ENCODE measurements at regions not wholly inside any gene's neighbourhood (a gene's known extent, or its start where the extent isn't known, plus 50 kb on each side); places are given as distances from the start of the nearest gene placed in this dataset.

DNA sequence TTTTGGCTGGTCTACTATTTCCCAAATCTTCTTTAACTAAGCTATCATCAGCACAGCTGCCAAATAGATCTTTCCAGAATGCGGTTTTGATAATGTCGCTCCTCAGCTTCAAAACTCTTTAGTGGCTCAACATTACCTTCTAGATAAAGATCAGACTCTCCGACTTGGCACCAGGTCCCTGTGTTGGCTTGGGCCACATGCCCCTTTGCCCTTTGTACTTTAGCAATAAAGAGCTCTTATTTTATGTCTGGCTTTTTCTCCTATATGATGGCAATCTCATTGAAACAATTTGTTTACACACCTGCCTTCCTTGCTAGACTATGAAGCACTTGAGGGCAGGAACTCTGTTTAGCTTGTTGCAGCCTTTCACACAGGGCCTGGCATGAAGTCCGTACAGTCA, 128.9 kb upstream of the GATA6 start:
- DNase-seq (no peak), ATAC-seq (replicated peaks) (no peak)
- no peaks in the 10 kb centered on the region for H3K27me3 Mint-ChIP-seq
- no peak overlapping the region for H3K27ac Mint-ChIP-seq
- no peaks in the 10 kb centered on the region for H3K36me3 Mint-ChIP-seq
- H3K4me3 Mint-ChIP-seq = no peak overlapping the region
- peaks cover 0 to 3% of the 10 kb centered on the region in 2 donors for H3K9me3 Mint-ChIP-seq
- no peaks in the 10 kb centered on the region for H3K4me1 Mint-ChIP-seq

DNA sequence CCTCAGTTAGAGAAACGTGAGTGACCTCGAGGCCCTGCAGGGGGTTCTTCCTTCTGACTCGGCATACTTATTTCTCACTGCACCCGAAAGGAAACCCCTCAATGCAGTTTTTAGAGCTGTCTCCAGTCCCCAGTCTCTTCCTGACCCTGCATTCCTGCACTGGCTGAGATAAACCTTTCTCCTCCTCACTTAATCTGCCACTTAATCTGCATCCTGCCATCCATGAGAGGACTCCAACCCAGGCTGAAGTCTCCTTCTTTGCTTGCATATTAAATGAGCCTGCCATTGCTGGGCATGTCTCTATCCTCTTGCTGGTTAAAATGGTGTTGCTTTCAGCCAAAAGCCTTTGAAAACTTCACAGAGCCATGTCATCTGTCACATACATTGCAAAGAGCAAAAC, 125.6 kb upstream of the GATA6 start:
- DNase-seq (no peak), ATAC-seq (replicated peaks) (no peak)
- Mint-ChIP-seq H3K9me3 (peaks cover 0 to 3% of the 10 kb centered on the region in 2 donors), H3K4me1 (no peaks in the 10 kb centered on the region), H3K27ac (no peak overlapping the region), H3K4me3 (no peak overlapping the region), H3K27me3 (no peaks in the 10 kb centered on the region), H3K36me3 (no peaks in the 10 kb centered on the region)

DNA sequence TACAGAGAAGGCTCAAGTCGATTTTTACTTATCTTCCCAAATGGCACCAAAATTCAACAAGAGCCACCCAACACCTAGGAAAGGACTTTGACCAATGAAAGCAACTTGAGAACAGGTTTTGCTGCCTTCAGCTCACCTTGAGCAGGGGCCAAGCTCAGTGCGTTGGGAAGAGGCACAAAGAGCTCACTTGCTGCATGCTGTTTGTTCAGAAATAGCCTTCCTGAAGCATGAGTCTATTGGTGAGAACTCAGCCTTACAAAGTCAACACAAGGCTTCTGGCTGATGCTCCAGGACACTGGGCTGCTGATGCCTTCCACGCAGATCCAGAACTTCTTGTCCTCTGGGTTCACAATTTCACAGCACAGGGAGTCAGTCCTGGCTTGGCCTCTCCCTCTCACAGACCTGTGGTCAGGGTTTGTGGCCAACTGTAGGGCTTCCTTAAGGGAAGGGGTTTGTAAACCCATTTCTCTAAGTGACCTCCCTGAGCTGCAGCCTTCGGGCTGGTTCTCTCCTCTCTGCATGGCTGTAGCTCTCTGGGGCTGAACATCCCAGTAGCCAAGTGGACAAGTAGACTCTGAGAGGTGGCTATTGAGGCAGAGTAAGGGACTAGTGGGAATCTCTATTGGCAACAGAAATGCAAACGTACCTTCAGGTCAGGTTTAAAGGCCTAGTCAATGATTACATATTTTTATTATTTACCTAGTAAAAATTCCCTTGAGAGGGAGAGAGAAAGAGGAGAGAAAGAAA, 124.7 kb upstream of the GATA6 start:
- no peaks in the 10 kb centered on the region for H3K4me1 Mint-ChIP-seq
- H3K4me3 Mint-ChIP-seq = no peak overlapping the region
- ATAC-seq (replicated peaks) = no peak
- H3K36me3 Mint-ChIP-seq = no peaks in the 10 kb centered on the region
- no peak for DNase-seq
- no peak overlapping the region for H3K27ac Mint-ChIP-seq
- peaks cover 0 to 3% of the 10 kb centered on the region in 2 donors for H3K9me3 Mint-ChIP-seq
- no peaks in the 10 kb centered on the region for H3K27me3 Mint-ChIP-seq

DNA sequence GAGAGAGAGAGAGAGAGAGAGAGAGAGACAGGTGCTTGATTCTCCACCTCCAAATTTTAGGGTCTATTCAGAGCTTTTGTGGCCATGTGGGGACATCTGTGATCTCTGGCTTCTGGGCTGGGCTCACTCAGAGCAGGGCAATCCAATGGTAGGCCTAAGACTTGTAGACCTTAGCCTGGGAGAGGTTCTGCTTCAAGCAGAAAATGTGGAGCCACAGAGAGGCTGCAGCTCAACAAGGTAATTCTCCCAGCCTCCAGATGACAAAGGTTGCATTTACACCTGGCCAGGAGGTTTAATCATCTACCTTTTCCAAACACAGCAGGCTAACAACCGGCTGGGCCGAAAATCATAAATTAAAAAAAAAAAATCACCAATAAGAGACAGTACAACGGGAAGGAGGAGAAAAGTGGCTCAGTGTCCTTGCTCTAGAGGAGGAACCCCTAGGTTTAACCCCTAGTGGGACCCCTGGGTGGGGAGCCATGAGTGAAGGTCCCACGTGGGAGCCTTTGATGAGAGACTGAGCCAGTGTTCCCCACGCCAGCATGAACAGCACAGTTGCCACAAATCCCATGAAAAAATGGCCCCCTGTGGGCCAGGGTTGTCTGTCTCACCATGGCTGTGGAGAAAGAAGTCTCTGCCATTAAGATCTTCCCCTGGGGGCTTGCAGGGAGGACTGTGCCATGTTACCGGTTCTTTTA, 124.0 kb upstream of the GATA6 start:
- no peaks in the 10 kb centered on the region for H3K9me3 Mint-ChIP-seq
- no peak overlapping the region for H3K27ac Mint-ChIP-seq
- ATAC-seq (replicated peaks) = no peak
- no peaks in the 10 kb centered on the region for H3K4me1 Mint-ChIP-seq
- no peaks in the 10 kb centered on the region for H3K27me3 Mint-ChIP-seq
- no peak for DNase-seq
- H3K4me3 Mint-ChIP-seq = no peak overlapping the region
- no peaks in the 10 kb centered on the region for H3K36me3 Mint-ChIP-seq

DNA sequence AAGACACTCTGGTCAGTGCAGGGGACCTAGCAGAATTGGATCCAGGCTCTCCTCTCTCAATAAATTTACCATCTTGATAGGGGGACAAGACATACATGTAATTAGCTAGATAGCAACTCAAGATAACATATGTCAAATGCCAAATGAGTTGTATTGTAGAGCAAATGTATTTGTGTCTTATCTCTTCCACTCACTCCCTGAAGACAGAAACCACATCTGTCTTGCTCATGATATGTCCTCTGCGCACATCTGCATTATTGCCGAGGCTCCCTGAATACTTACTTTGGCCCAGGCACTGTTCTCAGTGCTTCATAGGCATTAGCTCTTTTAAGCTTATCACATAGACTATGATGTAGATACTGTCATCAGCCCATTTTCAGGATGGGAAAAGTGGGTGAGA, 122.9 kb upstream of the GATA6 start:
- H3K4me1 Mint-ChIP-seq = no peaks in the 10 kb centered on the region
- DNase-seq (no peak), ATAC-seq (replicated peaks) (no peak)
- no peaks in the 10 kb centered on the region for H3K36me3 Mint-ChIP-seq
- no peaks in the 10 kb centered on the region for H3K27me3 Mint-ChIP-seq
- no peak overlapping the region for H3K4me3 Mint-ChIP-seq
- H3K27ac Mint-ChIP-seq = no peak overlapping the region
- H3K9me3 Mint-ChIP-seq = no peaks in the 10 kb centered on the region

DNA sequence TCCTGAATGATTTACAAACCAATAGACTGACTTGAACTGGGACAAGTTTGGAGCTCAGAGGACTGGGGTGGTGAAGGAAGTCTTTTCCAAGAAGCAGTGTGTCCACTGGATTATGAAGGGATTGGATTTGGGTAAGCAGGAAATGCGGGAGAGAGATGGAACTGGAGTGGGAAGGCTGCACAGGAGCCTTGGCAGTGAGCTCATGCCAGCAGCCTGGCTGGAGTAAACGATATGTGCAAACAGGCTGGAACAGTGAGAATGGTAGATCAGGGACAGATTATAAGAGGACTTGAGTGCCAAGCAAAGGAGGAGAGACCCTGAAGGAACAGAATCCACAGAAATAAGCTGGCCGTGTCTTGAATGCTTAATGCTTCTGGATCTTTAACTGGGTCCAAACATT, 121.9 kb upstream of the GATA6 start:
- Mint-ChIP-seq H3K4me1 (no peaks in the 10 kb centered on the region), H3K4me3 (no peak overlapping the region), H3K27me3 (no peaks in the 10 kb centered on the region)

DNA sequence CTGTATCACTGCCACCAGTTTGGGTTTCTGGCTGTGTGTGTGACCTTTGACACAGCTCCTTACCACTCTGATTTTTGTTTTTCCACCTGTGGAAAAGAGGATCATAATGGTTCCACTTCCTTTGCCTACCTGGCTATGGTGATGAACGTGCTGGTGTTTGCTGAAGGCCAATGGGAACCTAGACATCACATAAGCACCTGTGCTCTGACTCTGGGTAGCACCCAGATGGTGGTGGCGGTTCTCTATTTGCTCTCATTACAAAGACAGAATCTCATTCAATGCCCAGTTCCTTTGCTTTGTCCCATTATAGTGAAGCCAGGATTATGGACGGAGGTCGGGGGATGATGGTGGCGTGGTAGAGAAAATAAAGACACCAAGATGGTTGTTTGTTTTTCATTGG, 121.2 kb upstream of the GATA6 start:
- Mint-ChIP-seq H3K27me3 (no peaks in the 10 kb centered on the region), H3K9me3 (no peaks in the 10 kb centered on the region), H3K4me3 (no peak overlapping the region), H3K4me1 (no peaks in the 10 kb centered on the region), H3K27ac (no peak overlapping the region), H3K36me3 (no peaks in the 10 kb centered on the region)
- ATAC-seq (replicated peaks) (no peak), DNase-seq (no peak)

More for the DNA sequence above, 121.9 kb upstream of the GATA6 start:
- no peaks in the 10 kb centered on the region for H3K9me3 Mint-ChIP-seq
- no peaks in the 10 kb centered on the region for H3K36me3 Mint-ChIP-seq
- no peak overlapping the region for H3K27ac Mint-ChIP-seq
- ATAC-seq (replicated peaks) (no peak), DNase-seq (no peak)

DNA sequence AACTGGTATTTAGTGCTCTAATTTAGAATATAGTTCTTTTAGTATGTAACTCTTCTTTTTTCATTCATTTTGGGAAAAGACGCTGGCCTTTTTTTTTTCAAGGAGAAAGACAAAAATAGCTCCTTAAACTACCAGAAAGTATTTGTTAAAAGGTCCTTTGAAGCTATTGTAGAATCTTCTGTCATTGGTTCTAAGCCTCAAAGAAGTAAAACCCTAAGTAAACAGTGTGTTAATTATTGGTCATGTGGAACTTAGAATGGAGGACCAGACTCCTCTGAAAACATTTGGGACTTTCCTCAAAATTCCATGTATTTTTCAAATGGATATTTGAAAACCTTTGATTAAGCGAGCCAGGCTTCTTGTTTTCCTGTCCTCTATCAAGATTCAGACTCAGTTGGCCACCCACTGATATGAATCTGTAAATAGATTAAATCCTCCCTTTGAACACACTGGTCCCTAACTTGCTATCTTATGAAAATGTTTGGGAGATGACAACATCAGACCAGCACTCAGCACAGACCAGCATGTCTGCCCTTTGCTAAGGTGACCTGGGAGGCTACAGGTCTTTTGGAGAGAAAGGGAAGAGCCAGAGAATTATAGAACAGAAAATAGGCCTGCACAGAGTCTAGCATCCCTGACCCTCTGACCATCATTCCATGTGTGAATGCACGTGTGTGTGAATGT, 120.3 kb upstream of the GATA6 start:
- Mint-ChIP-seq H3K4me1 (no peaks in the 10 kb centered on the region), H3K36me3 (no peaks in the 10 kb centered on the region), H3K27me3 (no peaks in the 10 kb centered on the region), H3K9me3 (no peaks in the 10 kb centered on the region), H3K4me3 (no peak overlapping the region), H3K27ac (no peak overlapping the region)
- no peak for DNase-seq
- no peak for ATAC-seq (replicated peaks)

DNA sequence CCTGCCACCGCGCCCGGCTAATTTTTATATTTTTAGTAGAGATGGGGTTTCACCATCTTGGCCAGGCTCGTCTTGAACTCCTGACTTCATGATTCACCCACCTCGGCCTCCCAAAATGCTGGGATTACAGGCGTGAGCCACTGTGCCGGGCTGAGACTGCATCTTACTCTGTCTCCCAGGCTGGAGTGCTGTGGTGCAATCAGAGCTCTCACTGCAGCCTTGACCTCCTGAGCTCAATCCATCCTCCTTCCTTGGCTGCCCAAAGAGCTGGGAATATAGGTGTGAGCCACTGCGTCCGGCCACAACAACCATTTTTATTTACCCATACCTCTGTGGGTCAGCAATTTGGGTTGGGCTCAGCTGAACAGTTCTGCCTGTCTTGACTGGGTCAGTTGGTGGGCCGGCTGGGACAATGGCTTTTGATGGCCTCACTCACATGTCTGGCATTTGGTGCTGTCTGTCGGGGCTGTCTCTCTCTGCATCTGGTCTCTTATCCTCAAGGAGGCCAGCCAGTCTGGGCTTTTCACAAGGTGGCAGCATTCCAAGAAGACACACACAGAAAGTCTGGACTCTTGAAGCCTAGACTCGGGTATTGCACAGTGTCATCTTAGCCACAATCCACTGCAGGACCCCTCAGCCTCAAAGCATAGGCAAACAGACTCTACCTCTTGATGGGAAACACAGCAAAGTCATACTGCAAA, 116.8 kb upstream of the GATA6 start:
- H3K4me3 Mint-ChIP-seq = no peak overlapping the region
- H3K36me3 Mint-ChIP-seq = no peaks in the 10 kb centered on the region
- H3K27me3 Mint-ChIP-seq = no peaks in the 10 kb centered on the region
- no peak for DNase-seq
- no peaks in the 10 kb centered on the region for H3K9me3 Mint-ChIP-seq
- H3K4me1 Mint-ChIP-seq = no peaks in the 10 kb centered on the region
- no peak overlapping the region for H3K27ac Mint-ChIP-seq
- no peak for ATAC-seq (replicated peaks)

DNA sequence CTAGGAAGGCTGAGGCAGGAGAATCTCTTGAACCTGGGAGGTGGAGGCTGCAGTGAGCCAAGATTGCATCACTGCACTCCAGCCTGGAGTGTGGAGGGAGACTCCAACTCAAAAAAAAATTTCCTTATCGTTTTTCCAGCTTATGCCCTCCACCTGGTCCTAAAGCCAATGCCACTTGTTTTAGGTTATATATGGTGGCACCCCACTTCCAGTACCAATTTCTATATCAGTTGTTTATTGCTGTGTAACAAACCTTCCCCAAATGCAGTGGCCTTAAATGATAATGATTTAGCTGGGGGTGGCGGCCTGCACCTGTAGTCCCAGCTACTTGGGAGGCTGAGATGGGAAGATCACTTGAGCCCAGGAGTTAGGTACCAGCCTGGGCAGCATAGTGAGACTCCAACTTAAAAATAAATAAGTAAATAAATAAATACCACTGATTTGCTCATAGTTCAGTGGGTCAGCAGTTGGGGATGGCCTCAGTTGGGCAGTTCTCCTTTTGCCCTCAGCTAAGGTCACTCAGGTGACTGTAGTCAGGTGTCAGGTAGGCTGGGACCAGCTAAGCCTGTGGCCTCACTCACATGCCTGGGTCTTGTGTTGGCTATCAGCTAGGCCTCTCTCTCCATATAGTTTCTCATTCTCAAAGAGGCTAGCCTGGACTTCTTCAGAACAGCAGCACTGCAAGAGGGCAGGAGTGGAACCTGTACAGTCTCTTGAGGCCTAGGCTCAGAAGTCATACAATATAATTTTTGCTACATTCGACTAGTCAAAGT, 113.7 kb upstream of the GATA6 start:
- H3K4me3 Mint-ChIP-seq = no peak overlapping the region
- no peak overlapping the region for H3K27ac Mint-ChIP-seq
- H3K9me3 Mint-ChIP-seq = no peaks in the 10 kb centered on the region
- H3K27me3 Mint-ChIP-seq = no peaks in the 10 kb centered on the region
- DNase-seq = no peak
- no peaks in the 10 kb centered on the region for H3K36me3 Mint-ChIP-seq
- ATAC-seq (replicated peaks) = no peak
- peaks cover 0 to 2% of the 10 kb centered on the region in 2 donors for H3K4me1 Mint-ChIP-seq

DNA sequence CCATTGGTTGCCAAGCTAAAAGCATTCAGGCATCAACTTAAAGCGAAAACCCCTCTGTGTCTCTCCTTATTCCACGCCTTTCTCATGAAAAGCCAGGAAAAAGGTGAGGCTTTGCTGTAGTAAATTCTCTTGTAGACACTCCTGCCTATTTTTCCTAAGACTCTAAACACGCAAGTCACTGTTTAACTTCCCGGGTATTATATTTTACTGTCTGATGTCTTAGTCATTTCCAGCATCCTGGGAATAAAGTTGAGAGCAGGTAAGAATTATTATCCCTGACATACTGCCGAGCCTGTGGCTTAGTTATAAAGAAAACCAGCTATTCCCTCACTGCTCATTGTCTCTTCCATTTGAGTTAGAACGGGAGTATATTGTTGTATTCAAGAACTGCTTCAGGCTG, 112.4 kb upstream of the GATA6 start:
- no peak for DNase-seq
- H3K9me3 Mint-ChIP-seq = no peaks in the 10 kb centered on the region
- no peaks in the 10 kb centered on the region for H3K27me3 Mint-ChIP-seq
- no peak for ATAC-seq (replicated peaks)
- peaks cover 0 to 2% of the 10 kb centered on the region in 2 donors for H3K4me1 Mint-ChIP-seq
- H3K36me3 Mint-ChIP-seq = no peaks in the 10 kb centered on the region
- no peak overlapping the region for H3K27ac Mint-ChIP-seq
- no peak overlapping the region for H3K4me3 Mint-ChIP-seq

DNA sequence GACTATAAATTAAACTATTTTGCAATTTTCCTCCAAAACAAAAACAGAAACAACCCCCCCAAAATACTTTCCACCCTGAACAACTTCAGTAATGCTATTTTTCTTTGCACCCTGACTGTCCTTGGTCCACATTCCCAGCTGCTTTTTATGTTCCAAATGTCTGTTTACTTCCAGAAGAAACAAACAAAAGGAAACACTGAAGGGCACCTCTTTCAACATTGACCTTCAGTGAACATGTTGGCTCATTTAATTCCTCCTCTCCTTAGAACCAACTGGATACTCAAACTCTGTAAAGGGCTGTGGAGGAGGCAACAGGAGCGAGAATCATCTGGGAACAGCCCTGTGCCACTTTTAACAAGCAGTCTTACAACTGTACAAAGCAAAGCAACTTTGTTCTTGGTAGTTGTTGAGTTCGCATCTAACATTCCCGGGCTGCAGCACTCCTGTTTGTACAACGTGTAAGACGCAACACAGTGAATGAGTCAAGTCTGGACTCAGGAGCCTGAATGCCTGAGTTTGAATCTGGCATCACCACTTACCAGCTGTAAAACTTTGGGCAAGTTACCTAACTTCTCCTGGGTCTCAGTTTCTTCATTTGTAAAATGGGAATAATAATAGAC, 111.4 kb upstream of the GATA6 start:
- Mint-ChIP-seq H3K4me3 (no peak overlapping the region), H3K4me1 (peaks cover 0 to 2% of the 10 kb centered on the region in 2 donors), H3K27me3 (no peaks in the 10 kb centered on the region), H3K36me3 (no peaks in the 10 kb centered on the region), H3K27ac (no peak overlapping the region), H3K9me3 (no peaks in the 10 kb centered on the region)
- ATAC-seq (replicated peaks) (no peak), DNase-seq (no peak)

DNA sequence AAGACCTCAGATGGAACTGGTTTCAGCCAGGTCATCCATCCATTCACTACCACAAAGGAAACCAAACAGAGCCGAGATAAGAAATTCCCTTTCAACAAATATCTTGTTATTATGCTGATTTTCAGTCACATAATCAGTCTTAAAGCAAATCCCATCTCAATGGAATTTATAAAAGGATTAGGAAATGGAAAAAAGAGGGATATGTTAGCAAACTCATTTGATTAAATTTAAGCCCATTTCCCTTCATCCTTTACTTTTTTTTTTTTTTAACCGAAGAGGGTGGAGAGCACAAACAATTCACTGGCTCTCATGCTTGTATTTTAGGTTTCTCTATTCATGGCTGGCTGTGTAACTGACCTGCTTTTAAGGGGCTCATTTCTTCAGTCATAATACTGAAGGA, 109.0 kb upstream of the GATA6 start:
- no peaks in the 10 kb centered on the region for H3K27me3 Mint-ChIP-seq
- H3K36me3 Mint-ChIP-seq = no peaks in the 10 kb centered on the region
- no peak overlapping the region for H3K27ac Mint-ChIP-seq
- no peak overlapping the region for H3K4me3 Mint-ChIP-seq
- H3K4me1 Mint-ChIP-seq = peaks cover 0 to 2% of the 10 kb centered on the region in 2 donors
- H3K9me3 Mint-ChIP-seq = no peaks in the 10 kb centered on the region
- ATAC-seq (replicated peaks) (no peak), DNase-seq (no peak)

DNA sequence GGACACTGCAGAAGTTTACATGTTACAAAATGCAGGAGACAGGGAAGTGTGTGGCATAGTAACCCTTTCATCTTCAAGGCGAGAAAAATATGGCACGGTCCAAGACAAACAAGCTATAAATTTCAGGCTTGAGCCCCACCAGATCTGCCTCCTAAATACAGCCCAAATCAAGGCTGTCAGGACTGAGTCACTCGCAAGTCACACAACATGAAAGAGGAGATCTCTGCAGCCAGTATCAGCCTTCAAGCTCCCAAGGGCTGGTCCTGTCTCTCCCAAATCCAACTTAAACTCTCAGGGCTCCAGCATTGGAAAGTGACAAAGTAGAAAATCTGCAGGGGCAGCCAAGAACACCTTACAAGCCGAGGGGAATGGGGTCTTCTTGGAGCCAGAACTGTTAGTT, 106.3 kb upstream of the GATA6 start:
- Mint-ChIP-seq H3K4me1 (peaks cover 0 to 2% of the 10 kb centered on the region in 2 donors), H3K27me3 (no peaks in the 10 kb centered on the region), H3K4me3 (no peak overlapping the region), H3K36me3 (no peaks in the 10 kb centered on the region), H3K27ac (no peak overlapping the region), H3K9me3 (no peaks in the 10 kb centered on the region)
- ATAC-seq (replicated peaks) (no peak), DNase-seq (no peak)
